Mesenchymal stem cell (in vitro differentiated cells and primary cell): ENCODE measurements at regions not wholly inside any gene's neighbourhood (a gene's known extent, or its start where the extent isn't known, plus 50 kb on each side); places are given as distances from the start of the nearest gene placed in this dataset.

ENCODE experiments used
- DNase-seq: peaks from one replicate; pipeline ENCODE4 v3.0.0-alpha.2; 2013
- H2AFZ ChIP-seq: one replicate; pipeline ENCODE4 v1.6.1; 2013; ENCODE audit warnings: low read depth, mild to moderate bottlenecking, control low read depth, inconsistent platforms, low read length, moderate library complexity
- H2AK5ac ChIP-seq: 2 replicates; pipeline ENCODE4 v1.6.1; 2013; ENCODE audit warnings: low read length, moderate library complexity, mild to moderate bottlenecking, inconsistent platforms; ENCODE audit not compliant: severe bottlenecking
- H2BK120ac ChIP-seq: one replicate; pipeline ENCODE4 v1.6.1; 2013; ENCODE audit warnings: low read depth, mild to moderate bottlenecking, inconsistent platforms, low read length, moderate library complexity
- H2BK12ac ChIP-seq, 2 experiments: one replicate each; pipeline ENCODE4 v1.6.1; 2013; ENCODE audit warnings: inconsistent platforms in 2 of 2, low read length in 2 of 2, mild to moderate bottlenecking in 2 of 2, moderate library complexity in 2 of 2, control low read depth in 1 of 2
- H2BK15ac ChIP-seq: one replicate; pipeline ENCODE4 v1.6.1; 2013; ENCODE audit warnings: mild to moderate bottlenecking, low read depth, inconsistent platforms; ENCODE audit not compliant: poor library complexity, severe bottlenecking
- H2BK5ac ChIP-seq: 2 replicates; pipeline ENCODE4 v1.6.1; 2013; ENCODE audit warnings: low read depth, mild to moderate bottlenecking, low read length, control low read depth, inconsistent platforms; ENCODE audit not compliant: poor library complexity, severe bottlenecking
- H3K14ac ChIP-seq, 2 experiments: one replicate each; pipeline ENCODE4 v1.6.1; 2013; ENCODE audit warnings: inconsistent platforms in 2 of 2, low read length in 2 of 2, control low read depth in 1 of 2, mild to moderate bottlenecking in 1 of 2, moderate library complexity in 1 of 2
- H3K18ac ChIP-seq, 2 experiments: one replicate each; pipeline ENCODE4 v1.6.1; 2013; ENCODE audit warnings: inconsistent platforms in 2 of 2, low read length in 2 of 2, control low read depth in 1 of 2, low read depth in 1 of 2, mild to moderate bottlenecking in 1 of 2
- H3K23ac ChIP-seq, 2 experiments: one replicate each; pipeline ENCODE4 v1.6.1; 2013; ENCODE audit warnings: inconsistent platforms in 2 of 2, low read length in 2 of 2, mild to moderate bottlenecking in 2 of 2, moderate library complexity in 2 of 2, control low read depth in 1 of 2
- H3K27ac ChIP-seq: 2 replicates; pipeline ENCODE4 v1.5.1; 2013; ENCODE audit warnings: mild to moderate bottlenecking, moderate library complexity, low read length, control low read depth, inconsistent platforms; ENCODE audit not compliant: poor library complexity, severe bottlenecking
- H3K27me3 ChIP-seq, 2 experiments: 2 replicates each; pipeline versions ENCODE4 v1.6.1 to v1.7.0; 2013; ENCODE audit warnings: low read length in 2 of 2, mild to moderate bottlenecking in 2 of 2, moderate library complexity in 2 of 2, control low read depth in 1 of 2, inconsistent platforms in 1 of 2; ENCODE audit not compliant: control insufficient read depth in 1 of 2, insufficient read depth in 1 of 2
- H3K36me3 ChIP-seq, 2 experiments: 2 replicates each; pipeline versions ENCODE4 v1.6.1 to v1.7.0; 2013; ENCODE audit warnings: low read length in 2 of 2, control low read depth in 1 of 2, inconsistent platforms in 1 of 2, low read depth in 1 of 2, mild to moderate bottlenecking in 1 of 2; ENCODE audit not compliant: insufficient read depth in 2 of 2, control insufficient read depth in 1 of 2
- H3K4ac ChIP-seq, 2 experiments: one replicate each; pipeline ENCODE4 v1.6.1; 2013; ENCODE audit warnings: inconsistent platforms in 2 of 2, low read length in 2 of 2, mild to moderate bottlenecking in 2 of 2, moderate library complexity in 2 of 2, control low read depth in 1 of 2, low read depth in 1 of 2
- H3K4me1 ChIP-seq: 2 replicates; pipeline ENCODE4 v1.6.1; 2013; ENCODE audit warnings: low read depth, low read length, control low read depth; ENCODE audit not compliant: control insufficient read depth, insufficient read depth
- H3K4me2 ChIP-seq: 2 replicates; pipeline ENCODE4 v1.6.1; 2013; ENCODE audit warnings: low read length, mild to moderate bottlenecking, inconsistent platforms; ENCODE audit not compliant: poor library complexity, severe bottlenecking
- H3K4me3 ChIP-seq, 2 experiments: 2 replicates each; pipeline versions ENCODE4 v1.5.1 to v1.7.0; 2013; ENCODE audit warnings: low read length in 2 of 2, mild to moderate bottlenecking in 2 of 2, control low read depth in 1 of 2, low read depth in 1 of 2; ENCODE audit not compliant: insufficient read depth in 1 of 2
- H3K79me1 ChIP-seq: replicated peaks from 2 replicates; pipeline ENCODE4 v1.6.1; 2013; ENCODE audit warnings: mild to moderate bottlenecking, control low read depth, low read length, inconsistent platforms; ENCODE audit not compliant: poor library complexity, severe bottlenecking
- H3K9ac ChIP-seq: 2 replicates; pipeline ENCODE4 v1.7.0; 2013; ENCODE audit warnings: mild to moderate bottlenecking, low read length, moderate library complexity
- H3K9me3 ChIP-seq: 2 replicates; pipeline ENCODE4 v1.7.0; 2013; ENCODE audit warnings: mild to moderate bottlenecking, low read length; ENCODE audit not compliant: control insufficient read depth
- H4K8ac ChIP-seq: one replicate; pipeline ENCODE4 v1.6.1; 2013; ENCODE audit warnings: inconsistent platforms, mild to moderate bottlenecking, low read length, moderate library complexity
- H4K91ac ChIP-seq: one replicate; pipeline ENCODE4 v1.6.1; 2013; ENCODE audit warnings: mild to moderate bottlenecking, low read length, inconsistent platforms
- WGBS: methylation state at CpG from one replicate; pipeline ENCODE4 v1.1.7; 2013; ENCODE audit warnings: mixed read lengths; 5-methylcytosine and 5-hydroxymethylcytosine counted together

DNA sequence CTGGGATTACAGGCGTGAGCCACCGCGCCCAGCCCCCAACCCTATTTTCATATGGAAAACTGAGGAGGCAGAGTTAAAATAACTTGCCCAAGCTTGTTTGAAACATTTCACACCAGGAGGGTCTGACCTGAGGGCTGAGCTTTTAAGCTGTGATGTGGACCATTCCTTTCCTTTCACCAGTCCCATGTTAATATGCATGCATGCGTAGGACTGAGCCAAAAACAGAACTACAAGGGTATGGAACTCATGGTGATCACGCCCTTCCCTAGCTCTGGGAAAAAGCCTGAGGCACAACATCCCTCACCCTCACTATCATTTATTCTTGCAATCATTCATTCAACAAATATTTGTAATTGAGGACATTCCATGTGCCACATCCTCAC lies 87.4 kb upstream of the FAM169A start:
- Histone ChIP-seq H2AK5ac (peak overlapping the region; percentile 98), H2AFZ (no peak overlapping the region), H3K4me2 (no peak overlapping the region), H2BK120ac (no peak overlapping the region), H4K91ac (peak overlapping the region; percentile 87), H3K23ac (no peak overlapping the region), H3K9ac (no peak overlapping the region), H3K4me1 (peaks cover 21% of the 10 kb centered on the region), H3K18ac (peak overlapping the region; percentile 78 to 88), H3K9me3 (peaks cover 4% of the 10 kb centered on the region), H3K4ac (peak overlapping the region; percentile 0 to 40), H2BK12ac (peak overlapping the region; percentile 93 to 95), H3K27ac (peak overlapping the region; percentile 87), H3K36me3 (no peaks in the 10 kb centered on the region), H3K79me1 (peaks cover 5% of the 10 kb centered on the region), H3K27me3 (no peaks in the 10 kb centered on the region), H2BK15ac (no peak overlapping the region), H3K14ac (no peak overlapping the region), H2BK5ac (peak overlapping the region; percentile 15), H3K4me3 (no peak overlapping the region), H4K8ac (peak overlapping the region; percentile 33)
- DNase-seq = no peak
- 98% methylated on average over 5 of the region's 5 CpGs for WGBS

DNA sequence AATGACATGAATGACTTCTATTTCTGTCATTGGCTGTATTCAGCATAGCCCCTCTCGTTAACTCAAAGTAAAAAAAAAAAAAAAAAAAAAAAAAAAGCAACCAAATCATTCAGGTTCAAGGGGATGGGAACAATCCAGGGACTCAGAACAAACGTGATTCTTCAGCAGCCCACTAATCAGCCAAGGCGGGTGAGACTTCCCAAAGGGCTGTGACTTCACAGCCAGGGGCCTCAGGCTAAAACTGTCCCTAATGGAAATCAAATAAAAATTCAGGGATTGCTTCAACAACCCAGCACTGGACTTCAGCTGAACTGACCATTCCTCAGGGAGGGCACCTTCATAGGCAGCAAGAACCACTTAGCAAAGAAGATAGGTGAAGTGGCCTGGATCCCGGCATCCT lies 86.2 kb upstream of the FAM169A start:
- H3K27ac ChIP-seq = no peak overlapping the region
- H2BK5ac ChIP-seq = no peak overlapping the region
- no peak overlapping the region for H3K9ac ChIP-seq
- H3K4me2 ChIP-seq = no peak overlapping the region
- 82% methylated on average over 4 of the region's 4 CpGs for WGBS
- H3K79me1 ChIP-seq = peaks cover 5% of the 10 kb centered on the region
- peak overlapping the region; percentile 33 for H2AK5ac ChIP-seq
- H3K4me3 ChIP-seq = no peak overlapping the region
- H3K4ac ChIP-seq = no peak overlapping the region
- no peak overlapping the region for H4K8ac ChIP-seq
- peaks cover 28% of the 10 kb centered on the region for H3K4me1 ChIP-seq
- DNase-seq = no peak
- no peak overlapping the region for H3K14ac ChIP-seq
- H4K91ac ChIP-seq = no peak overlapping the region
- peaks cover 4% of the 10 kb centered on the region for H3K9me3 ChIP-seq
- no peaks in the 10 kb centered on the region for H3K27me3 ChIP-seq
- no peak overlapping the region for H2BK15ac ChIP-seq
- no peak overlapping the region for H2BK120ac ChIP-seq
- no peak overlapping the region for H3K18ac ChIP-seq
- no peak overlapping the region for H2AFZ ChIP-seq
- H3K23ac ChIP-seq = no peak overlapping the region
- no peak overlapping the region for H2BK12ac ChIP-seq
- no peaks in the 10 kb centered on the region for H3K36me3 ChIP-seq

DNA sequence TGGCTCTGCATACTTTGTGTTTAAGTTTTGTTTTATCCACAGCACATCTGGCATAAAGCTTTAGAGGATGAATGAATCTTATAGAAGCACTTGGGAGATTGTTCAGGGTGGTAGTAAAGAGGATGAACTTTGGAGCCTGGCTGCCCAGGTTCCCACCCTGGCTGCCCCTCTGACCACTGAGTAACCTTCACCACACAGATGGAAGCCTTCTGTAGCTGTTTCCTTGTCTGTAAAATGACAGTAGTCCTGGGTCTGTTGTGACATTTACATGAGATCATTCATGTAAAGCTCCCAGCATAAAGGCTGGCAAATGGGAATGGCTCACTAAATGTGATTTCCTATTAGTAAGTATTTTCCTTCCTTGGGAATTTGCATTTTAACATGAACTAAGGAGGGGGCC lies 85.7 kb upstream of the FAM169A start:
- Histone ChIP-seq H3K14ac (no peak overlapping the region), H2BK12ac (no peak overlapping the region), H4K91ac (peak overlapping the region; percentile 52), H2BK15ac (no peak overlapping the region), H2AK5ac (peak overlapping the region; percentile 97), H3K4me3 (no peak overlapping the region), H3K9me3 (peaks cover 4% of the 10 kb centered on the region), H4K8ac (no peak overlapping the region), H2AFZ (no peak overlapping the region), H3K79me1 (peaks cover 5% of the 10 kb centered on the region), H3K9ac (no peak overlapping the region), H3K27me3 (no peaks in the 10 kb centered on the region), H3K23ac (peak overlapping the region in 1 of 2 experiments; percentile 70), H3K4ac (no peak overlapping the region), H3K4me2 (no peak overlapping the region), H2BK120ac (no peak overlapping the region), H3K4me1 (peaks cover 25% of the 10 kb centered on the region), H3K18ac (peak overlapping the region in 1 of 2 experiments; percentile 50), H3K36me3 (no peaks in the 10 kb centered on the region), H2BK5ac (no peak overlapping the region), H3K27ac (peak overlapping the region; percentile 34)
- peak; percentile 40 for DNase-seq

DNA sequence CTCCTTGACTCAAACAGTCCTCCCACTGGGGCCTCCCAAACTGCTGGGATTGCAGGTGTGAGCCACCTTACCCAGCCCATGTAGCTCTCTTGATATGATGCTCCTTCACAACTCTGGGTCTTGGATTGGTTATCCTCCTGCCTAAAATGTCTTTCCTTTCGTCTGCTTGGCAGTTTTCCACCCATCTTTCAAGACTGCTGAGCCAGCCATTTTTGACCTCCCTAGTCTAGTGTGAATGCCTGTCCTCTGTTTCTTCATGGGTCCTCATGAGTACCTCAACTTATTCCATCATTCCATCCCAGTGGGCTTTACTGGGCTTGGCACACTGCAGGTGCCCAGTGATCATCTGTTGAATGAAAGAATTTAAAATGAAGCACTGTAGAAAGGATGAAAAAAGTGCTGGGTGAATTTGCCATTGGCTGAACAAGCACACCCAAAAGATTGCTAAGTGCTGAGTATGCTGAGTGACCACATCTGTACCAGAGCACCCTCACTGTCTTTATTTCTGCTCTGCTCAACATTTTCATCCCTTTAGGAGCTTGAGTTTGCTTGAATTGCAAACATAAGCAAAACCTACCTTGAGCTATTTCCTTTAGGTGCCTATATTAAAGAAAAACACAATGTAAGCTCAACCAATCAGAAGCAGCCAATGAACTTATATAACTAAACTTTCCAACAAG lies 84.8 kb upstream of the FAM169A start:
- Histone ChIP-seq H3K23ac (no peak overlapping the region), H2BK5ac (no peak overlapping the region), H3K79me1 (peaks cover 5% of the 10 kb centered on the region), H2BK120ac (no peak overlapping the region), H3K36me3 (no peaks in the 10 kb centered on the region), H3K4me2 (no peak overlapping the region), H3K9me3 (peaks cover 4% of the 10 kb centered on the region), H3K4me1 (peaks cover 23% of the 10 kb centered on the region), H2BK15ac (no peak overlapping the region), H3K14ac (no peak overlapping the region), H4K91ac (no peak overlapping the region), H3K4me3 (no peak overlapping the region), H3K9ac (no peak overlapping the region), H2BK12ac (peak overlapping the region in 1 of 2 experiments; percentile 75), H3K27ac (no peak overlapping the region), H3K4ac (no peak overlapping the region), H3K18ac (peak overlapping the region in 1 of 2 experiments; percentile 9), H2AK5ac (peak overlapping the region; percentile 54), H3K27me3 (no peaks in the 10 kb centered on the region), H4K8ac (no peak overlapping the region), H2AFZ (no peak overlapping the region)
- 86% methylated on average over 1 of the region's 1 CpG for WGBS
- DNase-seq = no peak
